HepG2 (cell line): ENCODE measurements at regions not wholly inside any gene's neighbourhood (a gene's known extent, or its start where the extent isn't known, plus 50 kb on each side); places are given as distances from the start of the nearest gene placed in this dataset.

Experiments
- ATAC-seq: fragments of 200-7000 bp; cut with Tn5 transposase; 3 replicates; pipeline ENCODE4 v1.9.1; 2020; ENCODE audit warnings: mild to moderate bottlenecking, moderate library complexity
- BruUV-seq: library from RNA; stranded (reverse); fragments of 400-500 nt; replicated peaks from 2 replicates; lab custom pipeline; 2021; lab: Mats Ljungman, UMichigan
- CTCF ChIA-PET: fragments of 300-600 bp; formaldehyde crosslinking; extraction: SDS; loops from one replicate; lab custom pipeline; 2021; ENCODE audit warnings: low total read pairs, inconsistent platforms, low intra/inter-chr PET ratio; lab: Yijun Ruan, JAX
- POLR2A ChIA-PET: fragments of 350-600 bp; sonication (Branson Sonifier 250); formaldehyde crosslinking; loops from one replicate; lab custom pipeline; 2020; ENCODE audit warnings: antibody characterized with exemption, inconsistent platforms; lab: Yijun Ruan, JAX
- DNase-seq: peaks from one replicate; pipeline ENCODE4 v3.0.0-alpha.2; 2015; ENCODE audit warnings: low spot score
- FAIRE-seq: peaks from 3 replicates; lab custom pipeline; 2011; peaks lifted over from hg19 to GRCh38; lab: Jason Lieb, UNC
- H2AFZ ChIP-seq: one replicate; pipeline ENCODE4 v1.6.1; 2011; ENCODE audit warnings: low read length, inconsistent platforms
- H3K27ac ChIP-seq: fragments of 300-600 bp; 3 replicates; pipeline ENCODE4 v1.8.0; 2011; ENCODE audit warnings: mixed run types, mild to moderate bottlenecking, mixed read lengths, low read length, inconsistent platforms; ENCODE audit not compliant: insufficient read depth; ENCODE audit errors: extremely low read length
- H3K27me3 ChIP-seq, 2 experiments: fragments of 200-600 bp in 1 of 2; 2 replicates in 1 of 2; 3 replicates in 1 of 2; pipeline versions ENCODE4 v1.6.0 to v1.8.0; 2011; ENCODE audit warnings: low read length in 2 of 2, mild to moderate bottlenecking in 2 of 2, moderate library complexity in 2 of 2, inconsistent platforms in 1 of 2; ENCODE audit not compliant: insufficient read depth in 2 of 2, control insufficient read depth in 1 of 2
- H3K36me3 ChIP-seq, 2 experiments: fragments of 200-600 bp in 1 of 2; replicated peaks in 1 of 2; 2 replicates in 1 of 2; 3 replicates in 1 of 2; pipeline versions ENCODE4 v1.5.1 to v1.8.0; 2011; ENCODE audit warnings: low read length in 2 of 2, inconsistent platforms in 1 of 2; ENCODE audit not compliant: insufficient read depth in 2 of 2, control insufficient read depth in 1 of 2
- H3K4me1 ChIP-seq: 2 replicates; pipeline ENCODE4 v1.5.1; 2012; ENCODE audit warnings: low read length, inconsistent platforms; ENCODE audit not compliant: insufficient read depth
- H3K4me2 ChIP-seq: 2 replicates; pipeline ENCODE4 v1.6.0; 2011; ENCODE audit warnings: low read depth, low read length, inconsistent platforms
- H3K4me3 ChIP-seq, 3 experiments: fragments of 200-600 bp in 1 of 3; sonication (generic), shearing (Covaris generic) in 1 of 3; replicated peaks in 1 of 3; 2 replicates each; pipeline ENCODE4 v1.5.1; 2011 to 2016; ENCODE audit warnings: low read length in 3 of 3, inconsistent platforms in 2 of 3, low read depth in 2 of 3, mild to moderate bottlenecking in 2 of 3, control low read depth in 1 of 3, mixed read lengths in 1 of 3; ENCODE audit not compliant: insufficient read depth in 1 of 3
- H3K79me2 ChIP-seq: one replicate; pipeline ENCODE4 v1.6.1; 2011; ENCODE audit warnings: low read length, inconsistent platforms; ENCODE audit not compliant: insufficient read depth
- H3K9ac ChIP-seq: 2 replicates; pipeline ENCODE4 v1.6.0; 2011; ENCODE audit warnings: mild to moderate bottlenecking, low read depth, low read length, inconsistent platforms; ENCODE audit not compliant: insufficient read depth
- H3K9me3 ChIP-seq: 2 replicates; pipeline ENCODE4 v1.5.1; 2012; ENCODE audit warnings: mild to moderate bottlenecking, low read length
- H4K20me1 ChIP-seq: 2 replicates; pipeline ENCODE4 v1.6.0; 2011; ENCODE audit warnings: inconsistent platforms, mild to moderate bottlenecking, low read length, moderate library complexity; ENCODE audit not compliant: insufficient read depth
- CCDC6 ChIP-seq: sonication (generic); formaldehyde crosslinking; IDR thresholded peaks from 2 replicates; pipeline ENCODE4 v1.8.1; 2022; ENCODE audit warnings: mild to moderate bottlenecking, missing genetic modification reagents, moderate library complexity
- MBD4 ChIP-seq: IDR thresholded peaks from 2 replicates; pipeline ENCODE4 v1.6.1; 2012; ENCODE audit warnings: low read length, inconsistent platforms, borderline replicate concordance
- NFE2L2 ChIP-seq: fragments of 150-350 bp; IDR thresholded peaks from 2 replicates; pipeline ENCODE4 v1.6.1; 2014; ENCODE audit warnings: low read length
- SMAD3 ChIP-seq: sonication (generic); formaldehyde crosslinking; IDR thresholded peaks from 2 replicates; pipeline ENCODE4 v1.4.0; 2020; ENCODE audit warnings: missing genetic modification reagents
- SP140L ChIP-seq: sonication (generic); formaldehyde crosslinking; IDR thresholded peaks from 2 replicates; pipeline ENCODE4 v1.4.0; 2020; ENCODE audit warnings: missing genetic modification reagents, borderline replicate concordance
- SP5 ChIP-seq: IDR thresholded peaks from 2 replicates; pipeline ENCODE4 v1.6.1; 2016; ENCODE audit warnings: low read depth, borderline replicate concordance
- TARDBP ChIP-seq: sonication (generic); formaldehyde crosslinking; IDR thresholded peaks from 2 replicates; pipeline ENCODE4 v1.8.0; 2022; ENCODE audit warnings: mild to moderate bottlenecking, missing genetic modification reagents
- XBP1 ChIP-seq: sonication (generic); formaldehyde crosslinking; IDR thresholded peaks from 2 replicates; pipeline ENCODE4 v1.5.0; 2020; ENCODE audit warnings: missing genetic modification reagents
- ZNF292 ChIP-seq: sonication (generic); formaldehyde crosslinking; IDR thresholded peaks from 2 replicates; pipeline ENCODE4 v1.8.1; 2022; ENCODE audit warnings: mild to moderate bottlenecking, low read depth, missing genetic modification reagents, borderline replicate concordance
- ZNF431 ChIP-seq: sonication (generic); formaldehyde crosslinking; IDR thresholded peaks from 2 replicates; pipeline ENCODE4 v1.9.0; 2022; ENCODE audit warnings: missing genetic modification reagents, low read depth, mild to moderate bottlenecking, borderline replicate concordance
- ZNF781 ChIP-seq: sonication (generic); formaldehyde crosslinking; IDR thresholded peaks from 2 replicates; pipeline ENCODE4 v1.5.1; 2020; ENCODE audit warnings: borderline replicate concordance, mild to moderate bottlenecking, missing genetic modification reagents; ENCODE audit errors: not compliant biosample characterization
- in situ Hi-C: cut with HindIII; loops from 2 replicates; pipeline ENCODE4 v1.10.0; 2017; ENCODE audit warnings: low pct_unique_long_range_greater_than_20kb; ENCODE audit not compliant: extremely low pct_ligation_motif_present
- intact Hi-C: fragments of 100-400 bp; cut with micrococcal nuclease; formaldehyde crosslinking; loops from one replicate; pipeline ENCODE4 v1.10.0; 2022; ENCODE audit not compliant: unreplicated experiment
- TF ChIP-seq, protein P1 (sequence below): sonication (generic); formaldehyde crosslinking; IDR thresholded peaks from 2 replicates; pipeline ENCODE4 v1.4.0; 2020; ENCODE audit warnings: mild to moderate bottlenecking, missing genetic modification reagents

- no peak overlapping the region for H3K27ac ChIP-seq
- H3K4me1 ChIP-seq, result 0 out of 2 replicates have a peak, but pooled peaks cover 10% of the 10 kb centered on the region
- DNase-seq (no peak), FAIRE-seq (no peak), ATAC-seq (no peak)
- no peaks in the 10 kb centered on the region for H3K9me3 ChIP-seq
- ChIA-PET POLR2A (no interaction called here), CTCF (no interaction called here)
- no TSS peak for BruUV-seq
- H4K20me1 ChIP-seq, result no peaks in the 10 kb centered on the region
- H2AFZ ChIP-seq, result no peak overlapping the region
- intact Hi-C loops, result no loop called here
- TF ChIP-seq SP5 (CRISPR knock-in tag) (no peak), CCDC6 (CRISPR knock-in tag) (no peak), SMAD3 (CRISPR knock-in tag) (no peak), MBD4 (no peak), XBP1 (no peak), NFE2L2 (no peak), ZNF781 (CRISPR knock-in tag) (no peak), TARDBP (CRISPR knock-in tag) (no peak), ZNF431 (CRISPR knock-in tag) (no peak), SP140L (CRISPR knock-in tag) (no peak), ZNF292 (CRISPR knock-in tag) (no peak)
- TF ChIP-seq, protein P1, sequence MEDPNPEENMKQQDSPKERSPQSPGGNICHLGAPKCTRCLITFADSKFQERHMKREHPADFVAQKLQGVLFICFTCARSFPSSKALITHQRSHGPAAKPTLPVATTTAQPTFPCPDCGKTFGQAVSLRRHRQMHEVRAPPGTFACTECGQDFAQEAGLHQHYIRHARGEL (CRISPR knock-in tag), result no peak
- no peaks in the 10 kb centered on the region for H3K79me2 ChIP-seq
- in situ Hi-C loops, result no loop called here
- H3K4me2 ChIP-seq, result no peak overlapping the region
- H3K36me3 ChIP-seq, result no peaks in the 10 kb centered on the region
- no peak overlapping the region for H3K9ac ChIP-seq
- H3K4me3 ChIP-seq, result no peak overlapping the region
- no peaks in the 10 kb centered on the region for H3K27me3 ChIP-seq
These were observed 111.2 kb upstream of the PROX1 start for GRCh38 chr1:213876531-213876930.
